Right renal cortex interstitium (tissue), 3 donors: ENCODE measurements at regions not wholly inside any gene's neighbourhood (a gene's known extent, or its start where the extent isn't known, plus 50 kb on each side); places are given as distances from the start of the nearest gene placed in this dataset.
"Not testable (repeated sequence)": the region's sequence is repeated elsewhere in the genome, so short reads cannot be mapped to it uniquely, and the experiment has no call there.

Experiments used
- DNase-seq, 3 donors: peaks; one replicate each; pipeline ENCODE4 v3.0.0-alpha.2; 2013; ENCODE audit warnings: low read depth in 3 of 3, low spot score in 2 of 3

DNA sequence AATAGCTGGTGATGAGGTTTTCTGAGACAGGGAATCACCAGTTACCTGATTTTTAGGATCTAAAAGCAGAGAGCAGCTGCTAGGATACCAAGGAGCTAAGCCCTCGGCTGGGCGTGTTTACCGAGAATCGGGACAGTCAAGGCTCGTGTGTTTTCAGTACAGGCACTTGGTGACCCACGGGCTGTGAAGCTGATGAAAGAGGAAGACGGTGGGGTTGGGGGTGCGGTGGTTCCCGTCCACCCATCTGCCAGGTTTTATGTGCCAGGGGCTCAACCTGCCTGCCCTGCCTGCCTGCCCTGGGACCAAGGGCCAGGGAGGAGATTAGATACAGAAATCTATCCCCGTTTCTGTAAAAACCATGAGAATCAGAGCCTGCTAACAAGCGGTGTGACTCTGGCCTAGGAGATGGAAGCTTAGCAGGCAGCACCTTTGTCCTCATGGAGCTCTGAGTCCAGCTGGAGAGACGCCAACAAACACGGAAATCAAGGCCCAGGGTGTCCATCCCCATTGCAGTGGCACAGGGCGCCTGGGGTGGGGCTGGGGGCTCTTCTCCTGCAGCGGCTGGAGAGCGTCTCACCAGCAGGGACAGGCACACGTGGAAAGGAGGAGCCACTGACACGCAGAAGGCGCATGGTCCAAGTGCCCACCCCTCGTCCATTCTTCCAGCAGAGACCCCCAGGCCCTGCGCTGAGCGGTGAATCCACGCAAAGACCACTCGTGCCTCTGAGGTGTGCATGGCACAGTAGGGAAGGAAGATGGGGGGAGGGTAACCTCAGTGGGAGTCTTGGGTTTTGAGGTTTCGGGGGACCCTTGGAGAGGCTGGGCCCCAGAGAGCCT lies 265.0 kb upstream of the TCERG1L start:
- DNase-seq: no peak

DNA sequence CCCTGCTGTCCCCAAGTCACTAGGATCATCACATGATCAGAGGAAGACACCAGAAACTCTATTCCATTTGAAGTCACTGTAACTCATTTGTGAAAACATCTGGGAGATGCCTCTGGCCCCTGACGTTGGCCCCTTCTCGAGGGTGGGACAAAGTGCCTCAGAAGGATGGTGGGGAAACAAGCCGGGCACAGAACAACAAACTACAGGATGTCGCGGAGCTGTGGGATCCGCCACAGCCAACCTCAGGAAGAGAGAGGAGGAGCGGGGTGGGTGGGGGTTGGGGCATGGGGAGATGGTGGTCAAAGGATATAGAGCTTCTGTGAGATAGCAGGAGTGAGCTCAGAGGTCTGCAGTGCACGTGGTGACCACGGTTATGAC lies 265.6 kb upstream of the TCERG1L start:
- DNase-seq: no peak

GRCh38 chr10:131577786-131578471 lies 266.4 kb upstream of the TCERG1L start:
- no peak for DNase-seq

GRCh38 chr10:131578472-131578970 lies 267.0 kb upstream of the TCERG1L start:
- DNase-seq: no peak

DNA sequence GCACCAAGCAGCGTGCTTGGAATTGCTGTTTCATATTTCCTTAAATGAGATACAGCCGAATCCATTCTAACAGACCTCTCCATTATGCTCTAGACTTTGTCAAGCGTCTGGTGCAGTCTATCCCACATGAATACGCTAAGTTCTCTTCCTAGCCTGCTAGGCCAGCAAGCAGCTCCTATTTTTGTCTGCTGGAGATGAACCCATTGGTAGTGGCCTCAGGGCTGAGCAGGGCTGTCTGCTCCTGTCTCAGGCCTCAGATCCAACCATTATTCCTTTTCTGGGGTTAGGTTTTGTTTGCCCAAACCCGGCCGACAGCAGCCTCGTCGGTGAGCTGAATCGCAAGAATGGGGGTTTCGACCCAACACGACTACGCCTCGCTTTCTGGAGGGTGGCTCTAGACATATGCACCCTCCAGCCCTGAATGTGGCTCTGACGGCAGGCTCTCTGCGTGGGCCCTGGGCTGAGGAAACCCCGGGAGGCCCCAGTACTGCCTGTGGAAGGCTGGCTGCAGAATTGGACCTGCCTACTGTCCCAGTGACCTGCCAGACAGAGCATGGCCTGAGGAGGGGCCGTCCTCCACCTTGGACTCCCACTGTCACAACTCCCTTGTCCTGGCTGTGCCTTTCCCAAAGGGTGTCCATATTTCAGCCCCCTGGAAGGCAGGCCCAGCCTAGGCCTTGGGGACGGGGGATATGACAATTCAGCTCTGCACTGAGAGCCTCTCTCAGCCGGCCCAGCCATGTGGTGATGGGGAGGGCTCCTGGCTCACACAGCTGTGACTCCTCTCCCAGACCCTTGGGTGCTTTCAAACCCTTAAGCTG lies 267.9 kb upstream of the TCERG1L start:
- DNase-seq: no peak

- no peak for DNase-seq
Measured at GRCh38 chr10:131580076-131580652, 268.6 kb upstream of the TCERG1L start.

DNA sequence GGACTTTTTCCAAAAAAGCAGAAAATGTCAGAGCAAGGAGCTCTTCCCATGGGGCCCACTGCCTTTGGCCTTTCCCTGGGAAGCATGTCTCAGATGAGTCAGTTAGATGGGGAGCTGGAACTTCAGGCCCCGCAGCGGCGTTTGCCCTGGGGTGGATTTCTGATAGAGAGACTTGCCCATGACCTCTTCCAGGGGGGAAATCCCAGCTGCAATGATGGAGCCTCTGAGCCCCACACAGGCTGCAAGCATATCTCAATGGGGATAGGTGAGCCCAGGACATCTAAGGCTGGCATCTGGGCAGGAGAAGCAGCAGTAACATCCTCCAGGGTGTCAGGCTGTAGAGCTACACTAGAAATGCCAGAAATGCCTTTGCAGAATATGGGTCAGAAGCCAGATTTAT lies 269.2 kb upstream of the TCERG1L start:
- no peak for DNase-seq

- not testable (repeated sequence) for DNase-seq
Measured at GRCh38 chr10:131581547-131581946, 270.0 kb upstream of the TCERG1L start.

- DNase-seq: no peak
Measured at GRCh38 chr10:131584287-131584686, 272.8 kb upstream of the TCERG1L start.

- DNase-seq: no peak
Measured at GRCh38 chr10:131585761-131586160, 274.2 kb upstream of the TCERG1L start.

DNA sequence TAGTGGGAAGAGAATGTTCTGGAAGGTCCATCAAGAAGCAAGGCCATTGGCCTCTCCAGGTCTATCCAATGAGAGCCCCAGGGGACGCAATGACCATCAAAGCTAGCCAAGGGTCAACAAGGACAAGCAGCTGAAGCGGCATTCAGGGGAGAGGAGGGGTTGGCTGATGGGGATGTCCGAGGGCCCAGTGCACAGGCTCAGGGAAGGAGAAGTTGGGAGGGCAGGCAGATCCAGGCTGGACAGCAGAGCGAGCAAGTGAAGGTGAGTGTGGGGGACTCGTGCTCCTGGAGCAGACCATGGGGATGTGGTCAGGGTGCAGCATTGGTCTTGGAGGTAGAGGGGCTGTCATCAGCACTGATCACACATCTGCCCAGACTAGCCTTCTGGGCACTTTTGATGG lies 275.4 kb upstream of the TCERG1L start:
- DNase-seq: no peak

DNA sequence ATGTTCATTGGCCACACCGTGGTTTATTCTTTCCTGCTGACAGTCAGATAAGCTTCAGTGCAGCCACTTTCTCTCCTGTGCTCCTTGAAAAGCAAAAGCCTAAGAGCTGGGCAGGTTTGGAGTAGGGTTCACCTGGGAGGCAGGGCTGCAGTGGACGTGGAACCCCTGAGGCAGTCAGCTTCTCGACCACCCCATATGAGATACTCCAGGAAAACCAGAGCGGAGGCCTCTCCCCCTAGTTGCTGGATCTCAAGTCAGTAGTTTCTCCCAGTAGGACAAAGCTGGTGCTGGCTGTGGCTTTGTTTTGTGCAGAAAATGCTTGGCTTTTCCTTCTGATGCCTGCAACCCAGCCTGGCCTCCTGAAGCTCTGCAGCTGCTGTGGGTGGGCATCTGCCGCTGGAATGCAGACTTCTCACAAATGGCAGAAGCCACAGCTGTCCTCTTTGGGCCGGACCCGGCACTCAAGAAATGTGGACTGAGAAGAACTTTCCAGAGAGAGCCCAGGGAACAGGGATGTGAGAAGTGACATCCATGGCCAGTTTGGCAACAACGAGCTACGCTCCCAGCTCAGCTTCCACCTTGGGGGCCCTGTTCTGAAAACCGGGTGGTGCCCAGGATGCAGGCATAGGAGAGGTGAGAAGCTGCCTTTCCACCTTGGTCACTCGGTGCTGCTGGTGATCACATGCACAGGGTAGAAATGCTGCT lies 276.6 kb upstream of the TCERG1L start:
- DNase-seq: no peak

DNA sequence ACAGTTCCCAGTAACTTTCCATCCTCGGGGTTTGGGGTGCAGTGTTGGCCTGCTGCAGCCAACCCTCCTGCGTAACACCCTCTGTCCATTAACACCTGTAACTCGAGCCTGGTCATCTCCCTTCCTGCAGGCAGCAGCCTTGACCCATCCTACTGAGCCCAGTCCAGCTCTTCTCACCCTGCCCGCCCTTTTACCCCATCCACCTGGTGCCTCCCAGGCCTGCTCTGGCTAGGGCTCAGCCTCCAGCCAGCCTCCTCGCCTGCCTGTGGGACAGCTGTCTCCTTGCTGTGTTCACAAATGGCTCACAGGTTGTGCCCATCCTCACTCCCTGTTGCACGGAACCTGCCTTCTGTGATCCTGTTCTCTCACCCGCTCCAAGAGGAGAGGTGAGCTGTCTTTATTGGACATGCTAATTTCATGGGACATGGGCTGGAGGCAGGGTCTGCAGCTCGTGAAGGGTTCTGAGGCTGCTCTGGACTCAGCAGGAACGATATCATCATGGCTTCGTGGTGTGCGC lies 277.2 kb upstream of the TCERG1L start:
- DNase-seq: no peak

- no peak for DNase-seq
Measured at GRCh38 chr10:131590567-131590966, 279.0 kb upstream of the TCERG1L start.

DNA sequence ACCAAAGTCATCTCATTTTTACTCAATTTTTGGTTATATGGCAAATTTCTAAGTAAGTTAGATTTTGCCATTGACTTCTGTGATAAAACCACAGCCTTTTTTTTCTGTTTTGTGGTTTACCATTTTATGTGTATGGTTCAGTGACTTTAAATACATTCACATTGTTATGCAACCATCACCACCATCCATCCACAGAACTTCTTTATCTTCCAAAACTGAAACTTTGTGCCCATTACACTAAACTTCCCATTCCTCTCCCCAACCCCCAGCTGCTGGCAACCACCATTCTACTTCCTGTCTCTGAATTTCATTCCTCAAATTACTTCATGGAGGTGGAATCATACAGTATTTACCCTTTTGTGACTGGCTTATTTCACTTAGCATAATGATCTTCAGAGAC lies 280.4 kb upstream of the TCERG1L start:
- DNase-seq: no peak

GRCh38 chr10:131609176-131609575 lies 291.6 kb upstream of the PPP2R2D start:
- no peak for DNase-seq

DNA sequence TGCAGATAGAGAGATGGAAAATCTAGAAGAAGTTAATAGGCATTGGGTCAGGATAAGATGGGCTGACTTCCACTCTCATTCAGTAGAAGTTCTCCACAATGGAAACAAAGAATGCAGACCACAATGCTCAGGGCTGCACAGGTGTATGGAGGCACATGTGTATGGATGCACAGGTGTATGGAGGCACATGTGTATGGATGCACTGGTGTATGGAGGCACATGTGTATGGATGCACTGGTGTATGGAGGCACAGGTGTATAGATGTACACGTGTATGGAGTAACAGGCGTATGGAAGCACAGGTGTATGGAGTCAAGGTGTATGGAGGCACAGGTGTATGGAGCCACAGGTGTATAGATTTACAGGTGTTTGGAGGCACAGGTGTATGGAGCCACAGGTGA lies 285.7 kb upstream of the PPP2R2D start:
- DNase-seq: no peak

DNA sequence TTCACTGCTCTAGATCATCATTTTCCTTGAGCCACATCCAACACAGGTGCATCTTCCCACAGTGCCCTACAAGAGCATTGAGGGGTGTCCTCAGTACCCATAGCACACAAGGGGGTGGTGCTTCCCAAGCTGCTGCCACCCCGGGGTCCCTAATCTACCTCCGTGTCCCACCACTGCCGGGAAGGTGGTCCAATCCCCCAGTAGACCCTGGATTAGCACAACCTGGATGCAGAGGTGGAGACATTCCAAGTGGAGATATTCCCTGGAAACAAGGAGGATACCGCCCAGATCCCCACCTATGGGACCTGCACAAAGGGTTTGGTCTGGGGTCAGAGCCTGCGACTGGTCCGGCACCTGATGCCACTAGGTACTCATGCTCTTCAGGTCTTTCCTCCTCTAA lies 284.8 kb upstream of the PPP2R2D start:
- no peak for DNase-seq

DNA sequence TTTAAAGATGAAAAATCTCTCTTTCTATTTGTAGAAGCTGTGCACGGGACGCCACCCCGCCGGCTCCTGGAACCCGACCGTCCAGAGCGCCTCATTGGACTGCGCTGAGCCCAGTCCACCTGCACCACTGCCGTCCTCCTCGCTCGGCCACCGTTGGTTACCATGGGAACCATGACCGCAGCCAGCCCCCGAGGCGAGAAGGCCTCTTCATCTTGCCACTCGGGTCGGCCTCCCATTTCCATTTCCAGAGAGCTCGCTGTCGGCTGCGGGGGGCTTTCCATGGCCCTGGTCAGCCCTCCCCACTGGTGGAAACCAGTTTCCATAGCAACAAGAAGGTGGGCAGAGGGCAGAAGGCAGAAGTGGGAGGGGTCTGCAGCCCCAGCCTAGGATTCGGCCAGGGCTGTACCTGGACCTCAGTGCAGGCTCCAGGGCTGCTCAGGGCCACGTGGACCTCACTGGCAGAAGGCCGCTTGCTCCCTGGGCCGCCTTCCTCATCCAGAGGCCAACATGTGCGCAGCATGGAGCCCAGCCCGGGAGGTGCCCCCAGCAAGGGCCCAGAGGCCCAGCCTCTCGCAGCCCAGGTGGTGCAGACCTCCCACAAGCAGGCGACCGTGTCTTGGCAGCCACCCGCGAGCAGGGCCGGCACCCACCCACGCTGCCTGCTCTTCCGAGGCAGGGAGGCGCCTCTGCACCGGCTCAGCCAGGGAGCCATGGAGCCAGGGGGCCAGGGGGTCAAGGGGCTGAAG lies 283.5 kb upstream of the PPP2R2D start:
- peak in 2 of 3 donors; percentile 9 to 49 for DNase-seq
